CD4-positive, CD25-positive, alpha-beta regulatory T cell (primary cell): ENCODE measurements at regions not wholly inside any gene's neighbourhood (a gene's known extent, or its start where the extent isn't known, plus 50 kb on each side); places are given as distances from the start of the nearest gene placed in this dataset.

ENCODE experiments used
- ATAC-seq, 2 donors: fragments of 150-1000 bp; cut with Tn5 transposase; one replicate each; pipeline ENCODE4 v1.10.0; 2021; ENCODE audit warnings: low read depth in 2 of 2, moderate number of reproducible peaks in 2 of 2, moderate library complexity in 1 of 2
- DNase-seq, 3 donors: peaks; one replicate each; pipeline versions ENCODE4 v3.0.0 to v3.0.0-alpha.2; 2012 to 2022; ENCODE audit warnings: mixed read lengths in 1 of 3
- H3K27ac ChIP-seq: one replicate; pipeline ENCODE4 v1.7.0; 2013; ENCODE audit warnings: mild to moderate bottlenecking, low read length; ENCODE audit not compliant: insufficient read depth, poor library complexity, severe bottlenecking
- H3K27me3 ChIP-seq: one replicate; pipeline ENCODE4 v1.7.0; 2013; ENCODE audit warnings: low read length; ENCODE audit not compliant: control insufficient read depth, insufficient read depth
- H3K36me3 ChIP-seq: one replicate; pipeline ENCODE4 v1.7.0; 2013; ENCODE audit warnings: mild to moderate bottlenecking, low read length, moderate library complexity; ENCODE audit not compliant: control insufficient read depth, insufficient read depth
- H3K4me1 ChIP-seq: 2 replicates; pipeline ENCODE4 v1.7.0; 2013; ENCODE audit warnings: mild to moderate bottlenecking, low read length; ENCODE audit not compliant: insufficient read depth, control insufficient read depth, poor library complexity, severe bottlenecking
- H3K4me3 ChIP-seq: one replicate; pipeline ENCODE4 v1.7.0; 2013; ENCODE audit warnings: low read depth, mild to moderate bottlenecking, low read length, moderate library complexity
- H3K9me3 ChIP-seq, 2 experiments: 1 replicate in 1 of 2; 2 replicates in 1 of 2; pipeline ENCODE4 v1.7.0; 2013; ENCODE audit warnings: low read length in 2 of 2, mild to moderate bottlenecking in 1 of 2, moderate library complexity in 1 of 2; ENCODE audit not compliant: control insufficient read depth in 2 of 2
- H3K27ac Mint-ChIP-seq, 3 donors: one replicate each; pipeline ENCODE4 v1.8.0; 2020 to 2022; ENCODE audit warnings: mild to moderate bottlenecking in 3 of 3, mixed read lengths in 3 of 3, moderate library complexity in 2 of 3
- H3K27me3 Mint-ChIP-seq: one replicate; pipeline ENCODE4 v1.8.0; 2022; ENCODE audit warnings: mild to moderate bottlenecking, mixed read lengths
- H3K36me3 Mint-ChIP-seq: one replicate; pipeline ENCODE4 v1.8.0; 2020; ENCODE audit warnings: mixed read lengths
- H3K4me1 Mint-ChIP-seq, 4 donors: one replicate each; pipeline ENCODE4 v1.8.0; 2020 to 2022; ENCODE audit warnings: mixed read lengths in 4 of 4, mild to moderate bottlenecking in 1 of 4
- H3K4me3 Mint-ChIP-seq, 4 donors: one replicate each; pipeline ENCODE4 v1.8.0; 2020 to 2022; ENCODE audit warnings: mild to moderate bottlenecking in 4 of 4, mixed read lengths in 4 of 4, moderate library complexity in 3 of 4
- H3K9me3 Mint-ChIP-seq, 7 donors: one replicate each; pipeline ENCODE4 v1.8.0; 2020 to 2022; ENCODE audit warnings: mixed read lengths in 7 of 7, mild to moderate bottlenecking in 3 of 7, moderate library complexity in 2 of 7

DNA sequence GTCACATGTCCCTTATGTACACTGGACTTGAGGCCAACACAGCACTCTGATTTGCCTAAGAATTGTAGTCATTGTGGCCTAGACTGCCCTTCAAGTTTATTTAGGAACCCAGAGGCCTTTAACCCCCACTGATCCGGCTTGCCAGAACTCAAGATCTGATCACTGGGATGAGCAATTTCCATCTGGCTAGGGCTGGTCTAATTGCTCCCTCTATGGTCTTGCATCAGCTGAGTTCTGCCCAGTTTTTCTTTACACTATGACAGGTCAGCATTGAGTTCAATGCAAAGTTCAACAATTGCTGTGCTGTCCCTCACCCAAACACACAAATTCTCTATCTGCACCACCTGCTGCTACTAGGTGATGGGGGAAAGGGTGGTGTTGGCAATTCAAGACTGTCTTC is 146.9 kb upstream of the MDGA2 start:
- no peaks in the 10 kb centered on the region for H3K4me1 ChIP-seq
- DNase-seq: no peak
- peaks cover 1 to 33% (median 4%) of the 10 kb centered on the region in 7 donors for H3K9me3 Mint-ChIP-seq

DNA sequence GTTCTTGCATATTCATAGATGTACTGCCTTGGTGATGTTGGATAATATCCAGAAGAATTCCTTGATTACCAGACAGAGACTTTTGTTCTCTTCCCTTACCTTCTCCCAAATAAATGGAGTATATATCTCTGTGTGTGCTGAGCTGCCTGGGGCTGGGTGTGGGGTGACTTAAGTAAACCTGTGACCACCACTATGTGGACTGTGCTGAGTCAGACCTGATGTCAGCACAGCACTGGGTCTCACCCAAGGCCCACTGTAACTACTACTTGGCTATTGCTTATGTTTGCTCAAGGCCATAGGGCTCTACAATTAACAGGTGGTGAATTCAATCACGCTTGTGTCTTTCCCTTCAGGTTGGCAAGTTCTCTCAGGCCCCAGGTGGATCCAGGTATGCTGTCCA is 145.7 kb upstream of the MDGA2 start:
- Mint-ChIP-seq H3K9me3 (peaks cover 1 to 41% (median 7%) of the 10 kb centered on the region in 7 donors), H3K36me3 (no peaks in the 10 kb centered on the region), H3K4me3 (no peak overlapping the region), H3K4me1 (no peaks in the 10 kb centered on the region), H3K27ac (no peak overlapping the region), H3K27me3 (no peaks in the 10 kb centered on the region)
- Histone ChIP-seq H3K4me1 (no peaks in the 10 kb centered on the region), H3K27ac (no peak overlapping the region), H3K27me3 (no peaks in the 10 kb centered on the region), H3K9me3 (peaks cover 2 to 13% of the 10 kb centered on the region in 2 experiments), H3K36me3 (no peaks in the 10 kb centered on the region), H3K4me3 (no peak overlapping the region)
- DNase-seq (no peak), ATAC-seq (no peak)

More for the DNA sequence above, 146.9 kb upstream of the MDGA2 start:
- Mint-ChIP-seq H3K36me3 (no peaks in the 10 kb centered on the region), H3K4me3 (no peak overlapping the region), H3K27me3 (no peaks in the 10 kb centered on the region), H3K4me1 (no peaks in the 10 kb centered on the region), H3K27ac (no peak overlapping the region)
- H3K9me3 ChIP-seq: peaks cover 2 to 9% of the 10 kb centered on the region in 2 experiments
- no peak for ATAC-seq
- H3K36me3 ChIP-seq: no peaks in the 10 kb centered on the region
- H3K4me3 ChIP-seq: no peak overlapping the region
- no peaks in the 10 kb centered on the region for H3K27me3 ChIP-seq
- no peak overlapping the region for H3K27ac ChIP-seq

- no peaks in the 10 kb centered on the region for H3K27me3 ChIP-seq
- no peaks in the 10 kb centered on the region for H3K36me3 ChIP-seq
- no peaks in the 10 kb centered on the region for H3K4me1 ChIP-seq
- Mint-ChIP-seq H3K36me3 (no peaks in the 10 kb centered on the region), H3K27ac (no peak overlapping the region), H3K4me1 (no peaks in the 10 kb centered on the region), H3K9me3 (peaks cover 1 to 21% (median 7%) of the 10 kb centered on the region in 7 donors), H3K27me3 (no peaks in the 10 kb centered on the region), H3K4me3 (no peak overlapping the region)
- H3K4me3 ChIP-seq: no peak overlapping the region
- ATAC-seq: no peak
- H3K9me3 ChIP-seq: peaks cover 0 to 9% of the 10 kb centered on the region in 2 experiments
- H3K27ac ChIP-seq: no peak overlapping the region
- DNase-seq: no peak
Measured at GRCh38 chr14:47790477-47790876, 115.1 kb upstream of the MDGA2 start.

- Mint-ChIP-seq H3K4me3 (no peak overlapping the region), H3K9me3 (peaks cover 2 to 20% (median 6%) of the 10 kb centered on the region in 7 donors), H3K4me1 (no peaks in the 10 kb centered on the region), H3K36me3 (no peaks in the 10 kb centered on the region), H3K27me3 (no peaks in the 10 kb centered on the region), H3K27ac (no peak overlapping the region)
- no peak overlapping the region for H3K27ac ChIP-seq
- H3K27me3 ChIP-seq: no peaks in the 10 kb centered on the region
- H3K4me3 ChIP-seq: no peak overlapping the region
- ATAC-seq (no peak), DNase-seq (no peak)
- H3K4me1 ChIP-seq: no peaks in the 10 kb centered on the region
- peaks cover 0 to 11% of the 10 kb centered on the region in 2 experiments for H3K9me3 ChIP-seq
- no peaks in the 10 kb centered on the region for H3K36me3 ChIP-seq
Measured at GRCh38 chr14:47785058-47785457, 109.7 kb upstream of the MDGA2 start.

GRCh38 chr14:47778631-47779030 is 103.2 kb upstream of the MDGA2 start:
- no peak for DNase-seq
- H3K4me1 Mint-ChIP-seq: no peaks in the 10 kb centered on the region
- ATAC-seq: no peak
- Histone ChIP-seq H3K4me3 (no peak overlapping the region), H3K36me3 (no peaks in the 10 kb centered on the region), H3K27ac (no peak overlapping the region), H3K9me3 (peaks cover 0 to 3% of the 10 kb centered on the region in 2 experiments), H3K4me1 (no peaks in the 10 kb centered on the region), H3K27me3 (no peaks in the 10 kb centered on the region)
- no peak overlapping the region for H3K27ac Mint-ChIP-seq
- H3K27me3 Mint-ChIP-seq: no peaks in the 10 kb centered on the region
- H3K36me3 Mint-ChIP-seq: no peaks in the 10 kb centered on the region
- H3K4me3 Mint-ChIP-seq: no peak overlapping the region
- H3K9me3 Mint-ChIP-seq: peaks cover 3 to 17% (median 6%) of the 10 kb centered on the region in 7 donors

- Histone ChIP-seq H3K27me3 (no peaks in the 10 kb centered on the region), H3K4me3 (no peak overlapping the region), H3K4me1 (no peaks in the 10 kb centered on the region), H3K27ac (no peak overlapping the region), H3K36me3 (no peaks in the 10 kb centered on the region), H3K9me3 (peaks cover 0 to 3% of the 10 kb centered on the region in 2 experiments)
- H3K4me1 Mint-ChIP-seq: no peaks in the 10 kb centered on the region
- DNase-seq (no peak), ATAC-seq (no peak)
- H3K9me3 Mint-ChIP-seq: peaks cover 2 to 17% (median 5%) of the 10 kb centered on the region in 7 donors
- no peaks in the 10 kb centered on the region for H3K27me3 Mint-ChIP-seq
- no peak overlapping the region for H3K4me3 Mint-ChIP-seq
- H3K36me3 Mint-ChIP-seq: no peaks in the 10 kb centered on the region
- no peak overlapping the region for H3K27ac Mint-ChIP-seq
Measured at GRCh38 chr14:47772652-47773051, 97.2 kb upstream of the MDGA2 start.

DNA sequence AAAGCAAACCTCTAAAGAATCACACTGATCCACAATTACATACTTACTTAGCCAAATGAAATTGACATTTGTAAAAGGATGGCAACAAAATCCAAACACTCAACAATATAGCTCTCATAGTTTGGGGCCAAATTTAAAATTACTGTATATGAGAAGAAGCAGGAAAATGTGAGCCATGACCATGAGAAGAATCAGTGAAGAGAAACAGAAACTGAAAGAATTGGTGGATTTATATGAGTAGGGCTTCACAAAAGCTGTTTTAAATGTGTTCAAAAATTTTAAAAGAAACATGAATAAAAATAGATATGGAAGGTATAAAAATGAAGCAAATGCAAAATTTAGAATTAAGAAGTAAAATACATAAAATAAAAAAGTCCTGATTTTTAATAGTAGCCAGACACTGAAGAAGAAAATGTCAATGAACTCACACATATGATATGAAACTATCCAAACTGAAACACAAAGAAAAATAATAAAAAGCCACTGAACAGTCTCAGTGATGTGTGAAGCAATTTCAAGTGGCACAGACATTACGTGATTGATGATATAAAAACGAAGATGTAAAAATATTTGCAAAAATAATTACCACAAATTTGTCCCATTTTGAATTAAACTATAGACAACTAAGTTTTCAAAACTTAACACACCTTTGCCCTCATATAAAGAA is 87.9 kb upstream of the MDGA2 start:
- H3K4me3 Mint-ChIP-seq: no peak overlapping the region
- H3K4me1 Mint-ChIP-seq: no peaks in the 10 kb centered on the region
- Histone ChIP-seq H3K9me3 (peaks cover 0 to 19% of the 10 kb centered on the region in 2 experiments), H3K4me3 (no peak overlapping the region), H3K36me3 (no peaks in the 10 kb centered on the region), H3K27ac (no peak overlapping the region), H3K4me1 (no peaks in the 10 kb centered on the region), H3K27me3 (no peaks in the 10 kb centered on the region)
- H3K9me3 Mint-ChIP-seq: peaks cover 2 to 23% (median 12%) of the 10 kb centered on the region in 7 donors
- no peak overlapping the region for H3K27ac Mint-ChIP-seq
- ATAC-seq (no peak), DNase-seq (no peak)
- no peaks in the 10 kb centered on the region for H3K36me3 Mint-ChIP-seq
- H3K27me3 Mint-ChIP-seq: no peaks in the 10 kb centered on the region

GRCh38 chr14:47746986-47747385 is 71.6 kb upstream of the MDGA2 start:
- no peak for ATAC-seq
- no peak overlapping the region for H3K4me3 ChIP-seq
- Mint-ChIP-seq H3K9me3 (peaks cover 0 to 10% (median 3%) of the 10 kb centered on the region in 7 donors), H3K27ac (no peak overlapping the region), H3K36me3 (no peaks in the 10 kb centered on the region), H3K4me1 (no peaks in the 10 kb centered on the region), H3K27me3 (no peaks in the 10 kb centered on the region), H3K4me3 (no peak overlapping the region)
- DNase-seq: no peak
- H3K9me3 ChIP-seq: no peaks in the 10 kb centered on the region
- no peaks in the 10 kb centered on the region for H3K27me3 ChIP-seq
- H3K36me3 ChIP-seq: no peaks in the 10 kb centered on the region
- no peaks in the 10 kb centered on the region for H3K4me1 ChIP-seq
- H3K27ac ChIP-seq: no peak overlapping the region
